ENCODE measurements at regions not wholly inside any gene's neighbourhood (a gene's known extent, or its start where the extent isn't known, plus 50 kb on each side); places are given as distances from the start of the nearest gene placed in this dataset.

- 80 to 88% (median 84%) methylated on average over 4 of the region's 4 CpGs for WGBS, 5 donors
- H3K27ac ChIP-seq, result no peak overlapping the region
- no peak overlapping the region for H3K4me3 ChIP-seq
- TF ChIP-seq POLR2A (IDR thresholded peaks at IDR 0.05) (no peak), POLR2AphosphoS5 (IDR thresholded peaks at IDR 0.05) (no peak), CTCF (IDR thresholded peaks at IDR 0.05 in 8 of 11, conservative IDR thresholded peaks at IDR 0.05 in 3 of 11) (no peak)
- no peak for DNase-seq
- peaks cover 0 to 15% (median 9%) of the 10 kb centered on the region in 8 donors for H3K9me3 ChIP-seq
- intact Hi-C loops (cut with DNase I; ENCODE audit: low total_unique reads), result no loop called here
- H3K36me3 ChIP-seq, result no peaks in the 10 kb centered on the region
- H3K27me3 ChIP-seq (replicated peaks in 1 of 7), result no peaks in the 10 kb centered on the region
- peaks cover 0 to 6% (median 4%) of the 10 kb centered on the region in 6 donors for H3K4me1 ChIP-seq
These were observed 207.7 kb upstream of the FGGY start for GRCh38 chr1:59089036-59089798.

DNA sequence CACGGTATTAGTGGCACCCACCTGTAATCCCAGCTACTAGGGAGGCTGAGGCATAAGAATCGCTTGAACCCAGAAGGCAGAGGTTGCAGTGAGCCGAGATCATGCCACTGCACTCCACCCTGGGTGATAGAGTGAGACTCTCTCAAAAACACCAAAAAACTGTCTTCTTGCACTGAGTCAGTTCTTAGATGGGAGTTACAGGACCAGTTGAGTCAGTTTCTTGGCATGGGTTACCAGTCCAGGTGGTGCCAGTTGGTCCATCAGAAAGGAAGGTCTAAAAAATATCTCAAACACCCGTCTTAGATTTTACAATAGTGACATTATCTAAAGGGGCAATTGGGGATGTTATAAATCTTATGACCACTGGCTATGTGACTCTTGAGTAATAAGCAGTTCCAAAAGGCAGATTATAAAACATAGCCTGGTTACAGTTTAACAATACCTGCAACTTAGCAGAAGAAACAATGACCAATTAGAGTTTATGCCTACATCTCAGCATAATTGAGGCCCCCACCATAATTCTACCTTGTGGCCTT lies 206.9 kb upstream of the FGGY start:
- H3K4me3 ChIP-seq, result no peak overlapping the region
- no peaks in the 10 kb centered on the region for H3K4me1 ChIP-seq
- WGBS, 5 donors, result 88 to 97% (median 90%) methylated on average over 4 of the region's 4 CpGs
- no peak for DNase-seq
- no peaks in the 10 kb centered on the region for H3K27me3 ChIP-seq (replicated peaks in 1 of 7)
- H3K9me3 ChIP-seq, result peaks cover 0 to 15% (median 9%) of the 10 kb centered on the region in 8 donors
- no peak overlapping the region for H3K27ac ChIP-seq
- H3K36me3 ChIP-seq, result no peaks in the 10 kb centered on the region
- TF ChIP-seq POLR2AphosphoS5 (IDR thresholded peaks at IDR 0.05) (no peak), POLR2A (IDR thresholded peaks at IDR 0.05) (no peak), CTCF (IDR thresholded peaks at IDR 0.05 in 8 of 11, conservative IDR thresholded peaks at IDR 0.05 in 3 of 11) (no peak)
- intact Hi-C loops (cut with DNase I; ENCODE audit: low total_unique reads), result no loop called here

DNA sequence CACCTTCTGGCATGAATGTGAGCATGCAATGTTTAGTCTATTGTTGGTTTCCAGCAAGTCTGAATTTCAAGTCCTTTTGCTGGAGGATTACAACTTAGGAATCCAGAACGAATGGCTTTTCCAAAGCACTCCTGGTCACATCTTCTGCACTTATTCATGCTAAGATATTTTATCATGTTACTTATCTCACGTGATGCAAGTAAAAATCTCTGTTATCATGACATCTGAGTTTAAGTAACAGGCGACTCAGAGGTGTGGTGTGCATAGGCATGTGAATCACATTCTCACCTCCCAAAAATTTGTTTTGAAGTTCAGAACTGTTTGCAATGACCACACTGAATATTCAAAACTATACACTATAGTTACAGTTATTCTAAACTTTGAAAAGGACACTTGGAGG lies 204.8 kb upstream of the FGGY start:
- 94 to 97% (median 96%) methylated on average over 3 of the region's 3 CpGs for WGBS, 5 donors
- H3K4me1 ChIP-seq, result peaks cover 0 to 11% (median 6%) of the 10 kb centered on the region in 6 donors
- intact Hi-C loops (cut with DNase I; ENCODE audit: low total_unique reads), result no loop called here
- no peak overlapping the region for H3K4me3 ChIP-seq
- no peaks in the 10 kb centered on the region for H3K36me3 ChIP-seq
- no peak overlapping the region for H3K27ac ChIP-seq
- peaks cover 0 to 15% (median 9%) of the 10 kb centered on the region in 8 donors for H3K9me3 ChIP-seq
- TF ChIP-seq POLR2AphosphoS5 (IDR thresholded peaks at IDR 0.05) (no peak), CTCF (IDR thresholded peaks at IDR 0.05 in 8 of 11, conservative IDR thresholded peaks at IDR 0.05 in 3 of 11) (no peak), POLR2A (IDR thresholded peaks at IDR 0.05) (no peak)
- H3K27me3 ChIP-seq (replicated peaks in 1 of 7), result no peaks in the 10 kb centered on the region
- no peak for DNase-seq

GRCh38 chr1:59094001-59094400 lies 202.9 kb upstream of the FGGY start:
- 47 to 80% (median 65%) methylated on average over 4 of the region's 4 CpGs for WGBS, 5 donors
- TF ChIP-seq POLR2A (IDR thresholded peaks at IDR 0.05) (no peak), POLR2AphosphoS5 (IDR thresholded peaks at IDR 0.05) (no peak), CTCF (IDR thresholded peaks at IDR 0.05 in 8 of 11, conservative IDR thresholded peaks at IDR 0.05 in 3 of 11) (no peak)
- peaks cover 0 to 11% (median 6%) of the 10 kb centered on the region in 6 donors for H3K4me1 ChIP-seq
- H3K36me3 ChIP-seq, result no peaks in the 10 kb centered on the region
- H3K27me3 ChIP-seq (replicated peaks in 1 of 7), result no peaks in the 10 kb centered on the region
- H3K4me3 ChIP-seq, result no peak overlapping the region
- DNase-seq, result no peak
- intact Hi-C loops (cut with DNase I; ENCODE audit: low total_unique reads), result no loop called here
- peaks cover 0 to 9% (median 5%) of the 10 kb centered on the region in 8 donors for H3K9me3 ChIP-seq
- no peak overlapping the region for H3K27ac ChIP-seq

Data from spleen (tissue), 11 donors.